Right lobe of liver (tissue), 4 donors: ENCODE measurements at regions not wholly inside any gene's neighbourhood (a gene's known extent, or its start where the extent isn't known, plus 50 kb on each side); places are given as distances from the start of the nearest gene placed in this dataset.

Source experiments
- POLR2A ChIP-seq: fragments of 450-650 bp; IDR thresholded peaks from one replicate; pipeline ENCODE4 v1.6.1; 2017; ENCODE audit warnings: antibody characterized with exemption, mild to moderate bottlenecking
- TF ChIP-seq, protein P1 (sequence below), 4 donors: fragments of 200-600 bp in 3 of 4; fragments of 450-650 bp in 1 of 4; IDR thresholded peaks; one replicate each; pipeline versions ENCODE4 v1.5.1 to v1.8.0; 2016 to 2022; ENCODE audit warnings: antibody characterized with exemption in 4 of 4, mild to moderate bottlenecking in 2 of 4
- donor health status: DM: no; HTN: no; CAD: no.
- donor health status: DM: no; HTN: no; CAD: no.
- donor health status: DM: no; HTN: yes; CAD: no.

DNA sequence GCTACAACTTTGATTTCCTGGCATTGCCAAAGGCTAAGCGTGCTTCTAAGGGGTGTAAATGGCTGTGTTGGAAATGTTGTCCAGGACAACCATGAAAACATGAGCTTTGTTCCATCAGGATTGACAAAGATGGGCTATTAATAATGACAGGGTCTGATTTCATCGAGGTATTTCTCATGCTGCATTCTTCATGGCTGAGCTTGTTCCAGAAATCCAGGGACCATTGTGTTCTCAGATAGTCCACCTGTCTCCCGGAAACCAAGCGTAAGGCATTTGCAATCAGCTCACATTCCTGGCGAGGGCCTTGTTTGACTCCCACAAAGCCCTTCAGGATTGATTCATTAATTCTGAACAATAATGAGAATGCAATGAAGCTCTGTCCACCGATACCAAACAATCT lies 111.3 kb downstream of the CD47 start:
- TF ChIP-seq POLR2A: no peak
- TF ChIP-seq, protein P1, sequence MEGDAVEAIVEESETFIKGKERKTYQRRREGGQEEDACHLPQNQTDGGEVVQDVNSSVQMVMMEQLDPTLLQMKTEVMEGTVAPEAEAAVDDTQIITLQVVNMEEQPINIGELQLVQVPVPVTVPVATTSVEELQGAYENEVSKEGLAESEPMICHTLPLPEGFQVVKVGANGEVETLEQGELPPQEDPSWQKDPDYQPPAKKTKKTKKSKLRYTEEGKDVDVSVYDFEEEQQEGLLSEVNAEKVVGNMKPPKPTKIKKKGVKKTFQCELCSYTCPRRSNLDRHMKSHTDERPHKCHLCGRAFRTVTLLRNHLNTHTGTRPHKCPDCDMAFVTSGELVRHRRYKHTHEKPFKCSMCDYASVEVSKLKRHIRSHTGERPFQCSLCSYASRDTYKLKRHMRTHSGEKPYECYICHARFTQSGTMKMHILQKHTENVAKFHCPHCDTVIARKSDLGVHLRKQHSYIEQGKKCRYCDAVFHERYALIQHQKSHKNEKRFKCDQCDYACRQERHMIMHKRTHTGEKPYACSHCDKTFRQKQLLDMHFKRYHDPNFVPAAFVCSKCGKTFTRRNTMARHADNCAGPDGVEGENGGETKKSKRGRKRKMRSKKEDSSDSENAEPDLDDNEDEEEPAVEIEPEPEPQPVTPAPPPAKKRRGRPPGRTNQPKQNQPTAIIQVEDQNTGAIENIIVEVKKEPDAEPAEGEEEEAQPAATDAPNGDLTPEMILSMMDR (IDR thresholded peaks at IDR 0.05): no peak
